T-cell (primary cell): ENCODE measurements at regions not wholly inside any gene's neighbourhood (a gene's known extent, or its start where the extent isn't known, plus 50 kb on each side); places are given as distances from the start of the nearest gene placed in this dataset.

Experiments used
- ATAC-seq, 4 experiments: fragments of 200-7000 bp in 3 of 4; fragments of 150-1000 bp in 1 of 4; cut with Tn5 transposase; replicated peaks in 1 of 4; 1 replicate in 3 of 4; 2 replicates in 1 of 4; pipeline ENCODE4 v1.10.0; 2021; ENCODE audit warnings: moderate library complexity in 3 of 4, mild to moderate bottlenecking in 2 of 4, moderate number of reproducible peaks in 1 of 4
- CTCF ChIA-PET, 2 donors: fragments of 300-600 bp; sonication (Branson Sonifier 250); formaldehyde crosslinking; loops; one replicate each; lab custom pipeline; 2022; ENCODE audit warnings: antibody characterized with exemption in 2 of 2; lab: Charles Lee
- POLR2A ChIA-PET, 2 donors: fragments of 300-600 bp; sonication (Branson Sonifier 250); formaldehyde crosslinking; loops; one replicate each; lab custom pipeline; 2022; ENCODE audit warnings: antibody characterized with exemption in 2 of 2; lab: Charles Lee
- DNase-seq, 35 experiments: peaks; one replicate each; pipeline versions ENCODE4 v3.0.0 to v3.0.0-alpha.2; 2013 to 2023
- H3K27ac ChIP-seq: one replicate; pipeline ENCODE4 v1.5.1; 2013; ENCODE audit warnings: low read length
- H3K27me3 ChIP-seq, 2 experiments: replicated peaks in 1 of 2; 1 replicate in 1 of 2; 2 replicates in 1 of 2; pipeline versions ENCODE4 v1.6.1 to v1.7.0; 2013; ENCODE audit warnings: low read length in 1 of 2, mixed read lengths in 1 of 2; ENCODE audit not compliant: control insufficient read depth in 2 of 2, insufficient read depth in 2 of 2; ENCODE audit errors: extremely low read depth in 1 of 2
- H3K36me3 ChIP-seq, 2 donors: 1 replicate in 1 of 2; 2 replicates in 1 of 2; pipeline versions ENCODE4 v1.6.1 to v1.7.0; 2013; ENCODE audit warnings: low read length in 1 of 2; ENCODE audit not compliant: control insufficient read depth in 2 of 2, insufficient read depth in 1 of 2; ENCODE audit errors: extremely low read depth in 1 of 2
- H3K4me1 ChIP-seq, 2 experiments: 1 replicate in 1 of 2; 2 replicates in 1 of 2; pipeline versions ENCODE4 v1.6.1 to v1.7.0; 2013; ENCODE audit warnings: low read length in 2 of 2, mixed read lengths in 1 of 2; ENCODE audit not compliant: insufficient read depth in 2 of 2, control insufficient read depth in 1 of 2; ENCODE audit errors: extremely low read depth in 1 of 2
- H3K4me3 ChIP-seq, 2 donors: 1 replicate in 1 of 2; 2 replicates in 1 of 2; pipeline versions ENCODE4 v1.5.1 to v1.7.0; 2013; ENCODE audit warnings: mild to moderate bottlenecking in 2 of 2, low read length in 1 of 2, moderate library complexity in 1 of 2; ENCODE audit not compliant: control insufficient read depth in 1 of 2; ENCODE audit errors: extremely low read depth in 1 of 2
- H3K9me3 ChIP-seq: 2 replicates; pipeline ENCODE4 v1.7.0; 2013
- H3K27ac Mint-ChIP-seq, 2 donors: one replicate each; pipeline ENCODE4 v1.8.0; 2020 to 2021; ENCODE audit warnings: mild to moderate bottlenecking in 2 of 2, mixed read lengths in 2 of 2
- H3K27me3 Mint-ChIP-seq, 2 donors: one replicate each; pipeline ENCODE4 v1.8.0; 2021 to 2022; ENCODE audit warnings: mixed read lengths in 2 of 2
- H3K36me3 Mint-ChIP-seq: one replicate; pipeline ENCODE4 v1.8.0; 2021; ENCODE audit warnings: mixed read lengths
- H3K4me1 Mint-ChIP-seq, 3 donors: one replicate each; pipeline ENCODE4 v1.8.0; 2020 to 2022; ENCODE audit warnings: mixed read lengths in 3 of 3, mild to moderate bottlenecking in 1 of 3
- H3K4me3 Mint-ChIP-seq, 3 donors: one replicate each; pipeline ENCODE4 v1.8.0; 2020 to 2022; ENCODE audit warnings: mild to moderate bottlenecking in 3 of 3, mixed read lengths in 3 of 3, moderate library complexity in 3 of 3
- H3K9me3 Mint-ChIP-seq, 3 donors: one replicate each; pipeline ENCODE4 v1.8.0; 2020 to 2022; ENCODE audit warnings: mixed read lengths in 3 of 3
- WGBS: methylation state at CpG from one replicate; pipeline ENCODE4 v1.1.5; 2013; ENCODE audit warnings: missing lambda C conversion rate; ENCODE audit not compliant: insufficient coverage; 5-methylcytosine and 5-hydroxymethylcytosine counted together

DNA sequence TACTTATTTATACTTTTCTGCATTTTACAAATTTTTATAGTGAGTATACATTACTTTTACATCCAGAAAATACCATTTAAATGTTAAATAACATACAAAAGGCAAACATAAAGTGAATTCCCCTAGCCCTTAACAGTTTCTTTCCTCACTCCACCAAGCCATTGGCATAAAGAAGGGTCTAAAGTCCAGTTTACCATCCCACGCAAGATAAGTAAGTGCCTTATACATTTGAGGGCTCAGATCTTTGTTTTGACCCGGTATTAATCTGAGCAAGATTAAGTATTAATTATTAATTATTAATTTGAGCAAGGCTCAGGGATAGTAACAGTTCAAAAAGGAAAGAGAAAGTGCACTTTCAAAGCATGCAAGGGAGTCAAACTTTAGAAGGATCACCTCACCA lies 182.9 kb downstream of the DICER1 start:
- Mint-ChIP-seq H3K9me3 (no peaks in the 10 kb centered on the region), H3K27ac (no peak overlapping the region), H3K4me1 (no peaks in the 10 kb centered on the region), H3K27me3 (peaks cover 14 to 33% of the 10 kb centered on the region in 2 donors), H3K36me3 (no peaks in the 10 kb centered on the region), H3K4me3 (no peak overlapping the region)
- no peak for ATAC-seq
- H3K9me3 ChIP-seq, result no peaks in the 10 kb centered on the region
- no peak overlapping the region for H3K27ac ChIP-seq
- WGBS, result no CpG with 5 or more reads among the region's 2 CpGs
- CTCF ChIA-PET, result no interaction called here
- H3K4me1 ChIP-seq, result no peaks in the 10 kb centered on the region
- no peak overlapping the region for H3K4me3 ChIP-seq
- no peak for DNase-seq
- H3K27me3 ChIP-seq, result peaks cover 0 to 12% of the 10 kb centered on the region in 2 experiments
- POLR2A ChIA-PET, result no interaction called here
- no peaks in the 10 kb centered on the region for H3K36me3 ChIP-seq

DNA sequence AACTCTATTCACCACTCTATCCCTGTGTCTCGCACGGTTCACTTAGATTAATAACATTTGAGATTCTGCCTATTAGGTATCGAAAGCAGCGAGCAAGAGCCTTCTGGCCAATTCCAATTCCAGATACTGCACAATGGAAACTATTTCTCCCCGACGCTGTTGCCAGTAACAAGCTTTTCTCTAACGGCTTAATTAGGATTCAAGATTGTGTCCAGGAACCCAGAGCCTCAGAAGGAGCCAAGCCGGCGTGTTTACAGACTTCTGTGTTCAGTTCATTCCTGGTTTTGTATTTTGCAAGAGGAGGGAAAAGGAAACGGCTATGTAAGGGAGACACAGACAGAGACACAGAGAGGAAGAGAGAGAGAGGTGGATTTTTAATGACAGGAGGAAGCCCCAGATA lies 185.6 kb downstream of the DICER1 start:
- Mint-ChIP-seq H3K4me3 (no peak overlapping the region), H3K36me3 (no peaks in the 10 kb centered on the region), H3K4me1 (no peaks in the 10 kb centered on the region), H3K9me3 (no peaks in the 10 kb centered on the region), H3K27ac (no peak overlapping the region), H3K27me3 (peaks cover 10 to 38% of the 10 kb centered on the region in 2 donors)
- Histone ChIP-seq H3K27ac (no peak overlapping the region), H3K27me3 (peaks cover 0 to 23% of the 10 kb centered on the region in 2 experiments), H3K9me3 (no peaks in the 10 kb centered on the region), H3K4me1 (no peaks in the 10 kb centered on the region), H3K36me3 (no peaks in the 10 kb centered on the region), H3K4me3 (no peak overlapping the region)
- 78% methylated on average over 10 of the region's 10 CpGs for WGBS
- DNase-seq (no peak), ATAC-seq (no peak)
- POLR2A ChIA-PET, result interaction anchor here in 1 of 2 donors (0.7 kb wide), 1 partner anchor 203 kb away, joined by 7 read pairs; no protein-coding TSS in a partner anchor
- CTCF ChIA-PET, result no interaction called here

- no peak overlapping the region for H3K4me3 Mint-ChIP-seq
- Histone ChIP-seq H3K9me3 (no peaks in the 10 kb centered on the region), H3K27ac (no peak overlapping the region), H3K27me3 (peaks cover 0 to 27% of the 10 kb centered on the region in 2 experiments), H3K36me3 (no peaks in the 10 kb centered on the region), H3K4me3 (no peak overlapping the region), H3K4me1 (no peaks in the 10 kb centered on the region)
- ATAC-seq, result no peak
- DNase-seq, result no peak
- POLR2A ChIA-PET, result no interaction called here
- CTCF ChIA-PET, result no interaction called here
- no peaks in the 10 kb centered on the region for H3K9me3 Mint-ChIP-seq
- no CpG with 5 or more reads among the region's 2 CpGs for WGBS
- H3K4me1 Mint-ChIP-seq, result no peaks in the 10 kb centered on the region
- no peaks in the 10 kb centered on the region for H3K36me3 Mint-ChIP-seq
- H3K27me3 Mint-ChIP-seq, result peaks cover 10 to 38% of the 10 kb centered on the region in 2 donors
- no peak overlapping the region for H3K27ac Mint-ChIP-seq
Observed at GRCh38 chr14:94970941-94971730, 186.2 kb downstream of the DICER1 start.

DNA sequence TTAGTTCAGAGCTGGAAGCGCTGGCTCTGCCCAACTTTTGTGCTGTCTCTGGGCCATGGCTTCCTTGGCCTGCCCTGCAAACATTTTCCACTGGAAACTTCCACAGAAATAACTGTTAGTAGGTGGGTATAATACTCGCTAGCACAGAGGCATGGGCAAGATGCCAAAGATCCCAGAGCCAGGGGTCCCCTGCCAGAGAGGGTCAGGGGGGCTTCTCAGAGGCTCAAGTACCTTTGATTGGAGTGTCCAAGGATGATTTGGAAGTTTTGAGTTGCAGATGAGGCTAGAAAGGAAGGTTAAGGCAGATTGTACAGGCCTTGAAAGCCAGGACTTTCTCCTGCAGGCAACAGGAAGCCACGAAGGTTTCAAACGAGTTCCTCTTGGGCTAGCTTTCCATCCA lies 187.6 kb downstream of the DICER1 start:
- peaks cover 0 to 30% of the 10 kb centered on the region in 2 experiments for H3K27me3 ChIP-seq
- H3K4me3 Mint-ChIP-seq, result no peak overlapping the region
- ChIA-PET CTCF (no interaction called here), POLR2A (no interaction called here)
- no peaks in the 10 kb centered on the region for H3K4me1 ChIP-seq
- H3K27ac Mint-ChIP-seq, result no peak overlapping the region
- H3K27ac ChIP-seq, result no peak overlapping the region
- DNase-seq (no peak), ATAC-seq (no peak)
- no peaks in the 10 kb centered on the region for H3K4me1 Mint-ChIP-seq
- no peak overlapping the region for H3K4me3 ChIP-seq
- peaks cover 13 to 30% of the 10 kb centered on the region in 2 donors for H3K27me3 Mint-ChIP-seq
- H3K36me3 ChIP-seq, result no peaks in the 10 kb centered on the region
- no peaks in the 10 kb centered on the region for H3K9me3 Mint-ChIP-seq
- no peaks in the 10 kb centered on the region for H3K36me3 Mint-ChIP-seq
- 17% methylated on average over 2 of the region's 4 CpGs for WGBS
- no peaks in the 10 kb centered on the region for H3K9me3 ChIP-seq

GRCh38 chr14:94966868-94967267 lies 190.5 kb downstream of the DICER1 start:
- H3K4me3 Mint-ChIP-seq, result no peak overlapping the region
- POLR2A ChIA-PET, result no interaction called here
- H3K4me1 Mint-ChIP-seq, result no peaks in the 10 kb centered on the region
- DNase-seq, result no peak
- H3K27ac ChIP-seq, result no peak overlapping the region
- ATAC-seq, result no peak
- CTCF ChIA-PET, result no interaction called here
- H3K9me3 ChIP-seq, result no peaks in the 10 kb centered on the region
- H3K4me1 ChIP-seq, result no peaks in the 10 kb centered on the region
- H3K36me3 ChIP-seq, result no peaks in the 10 kb centered on the region
- H3K36me3 Mint-ChIP-seq, result no peaks in the 10 kb centered on the region
- H3K4me3 ChIP-seq, result no peak overlapping the region
- 53% methylated on average over 2 of the region's 2 CpGs for WGBS
- no peaks in the 10 kb centered on the region for H3K9me3 Mint-ChIP-seq
- H3K27ac Mint-ChIP-seq, result no peak overlapping the region
- peaks cover 0 to 34% of the 10 kb centered on the region in 2 experiments for H3K27me3 ChIP-seq
- H3K27me3 Mint-ChIP-seq, result peaks cover 17 to 23% of the 10 kb centered on the region in 2 donors

DNA sequence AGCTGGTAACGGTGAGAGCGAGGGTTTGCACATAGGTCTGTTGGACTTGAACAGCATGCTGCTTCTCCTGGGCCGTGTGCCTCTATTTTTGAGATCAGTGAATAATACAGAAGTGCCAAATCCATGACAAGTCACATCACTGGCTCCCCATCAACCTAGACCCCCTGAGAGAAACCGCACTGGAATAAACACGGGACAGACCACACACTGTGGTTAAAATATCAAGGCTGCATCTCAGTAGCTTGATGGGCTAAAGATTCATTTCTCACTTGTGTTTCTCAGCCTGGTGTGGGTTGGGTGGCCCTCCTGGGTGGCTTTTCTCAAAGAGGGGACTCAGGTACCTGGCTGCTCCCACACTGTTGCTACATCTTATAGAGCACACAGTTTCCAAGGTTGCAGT lies 191.0 kb downstream of the DICER1 start:
- no peak overlapping the region for H3K27ac Mint-ChIP-seq
- no peaks in the 10 kb centered on the region for H3K9me3 ChIP-seq
- H3K27ac ChIP-seq, result no peak overlapping the region
- H3K4me1 Mint-ChIP-seq, result no peaks in the 10 kb centered on the region
- DNase-seq (no peak), ATAC-seq (no peak)
- no peaks in the 10 kb centered on the region for H3K9me3 Mint-ChIP-seq
- 38% methylated on average over 1 of the region's 5 CpGs for WGBS
- H3K27me3 Mint-ChIP-seq, result peaks cover 20 to 21% of the 10 kb centered on the region in 2 donors
- H3K4me1 ChIP-seq, result no peaks in the 10 kb centered on the region
- H3K36me3 ChIP-seq, result no peaks in the 10 kb centered on the region
- no peak overlapping the region for H3K4me3 Mint-ChIP-seq
- no peaks in the 10 kb centered on the region for H3K36me3 Mint-ChIP-seq
- H3K4me3 ChIP-seq, result no peak overlapping the region
- ChIA-PET CTCF (no interaction called here), POLR2A (no interaction called here)
- H3K27me3 ChIP-seq, result peaks cover 0 to 38% of the 10 kb centered on the region in 2 experiments
